GM19023 (cell line): ENCODE measurements at regions not wholly inside any gene's neighbourhood (a gene's known extent, or its start where the extent isn't known, plus 50 kb on each side); places are given as distances from the start of the nearest gene placed in this dataset.
A peak's percentile ranks its signal among the peaks of the same experiment; 100 is the strongest.
"Not testable (repeated sequence)": the region's sequence is repeated elsewhere in the genome, so short reads cannot be mapped to it uniquely, and the experiment has no call there.

Experiments
- ATAC-seq: cut with Tn5 transposase; IDR thresholded peaks from one replicate; pipeline ENCODE4 v1.9.1; 2021; ENCODE audit warnings: mild to moderate bottlenecking, moderate library complexity; ENCODE audit not compliant: unreplicated experiment

DNA sequence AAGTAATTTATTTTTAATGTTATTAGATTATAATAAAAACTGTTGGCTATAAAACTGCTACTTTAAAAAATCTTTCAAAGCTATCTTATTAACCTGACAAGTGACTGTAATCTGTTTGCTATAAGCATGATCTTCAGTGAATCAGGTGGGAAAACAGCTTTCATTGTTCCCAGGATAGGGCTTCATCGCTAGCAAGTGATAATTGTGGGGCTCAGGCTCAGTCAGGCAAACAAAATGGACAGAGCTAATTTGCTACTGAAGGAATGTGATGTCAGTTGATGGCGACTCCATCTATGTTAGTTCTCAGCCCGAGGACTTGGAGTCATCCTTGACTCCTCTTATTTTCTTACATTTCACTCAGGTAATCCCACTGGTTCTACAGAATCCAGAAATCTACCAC, 125.0 kb downstream of the RASSF10 start:
- ATAC-seq = no peak

DNA sequence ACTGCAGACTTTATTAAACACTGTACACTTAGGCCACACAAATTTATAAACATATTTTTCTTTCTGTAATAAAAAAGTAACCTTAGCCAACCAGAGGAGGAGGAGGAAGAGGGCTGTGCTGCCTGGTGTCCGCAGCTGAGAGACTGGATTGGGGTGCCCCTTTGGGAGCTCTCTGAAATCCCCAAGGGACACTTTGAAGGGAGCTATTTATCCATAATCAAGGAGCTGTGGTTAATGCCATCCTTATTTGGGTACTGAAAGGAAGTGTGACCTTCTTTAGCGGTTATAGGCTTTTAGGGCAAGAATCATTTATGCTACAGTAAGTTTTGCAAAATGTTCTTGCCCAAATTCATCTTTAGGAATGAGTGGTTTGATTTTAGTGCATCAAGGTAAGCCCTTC, 125.8 kb downstream of the RASSF10 start:
- no peak for ATAC-seq

DNA sequence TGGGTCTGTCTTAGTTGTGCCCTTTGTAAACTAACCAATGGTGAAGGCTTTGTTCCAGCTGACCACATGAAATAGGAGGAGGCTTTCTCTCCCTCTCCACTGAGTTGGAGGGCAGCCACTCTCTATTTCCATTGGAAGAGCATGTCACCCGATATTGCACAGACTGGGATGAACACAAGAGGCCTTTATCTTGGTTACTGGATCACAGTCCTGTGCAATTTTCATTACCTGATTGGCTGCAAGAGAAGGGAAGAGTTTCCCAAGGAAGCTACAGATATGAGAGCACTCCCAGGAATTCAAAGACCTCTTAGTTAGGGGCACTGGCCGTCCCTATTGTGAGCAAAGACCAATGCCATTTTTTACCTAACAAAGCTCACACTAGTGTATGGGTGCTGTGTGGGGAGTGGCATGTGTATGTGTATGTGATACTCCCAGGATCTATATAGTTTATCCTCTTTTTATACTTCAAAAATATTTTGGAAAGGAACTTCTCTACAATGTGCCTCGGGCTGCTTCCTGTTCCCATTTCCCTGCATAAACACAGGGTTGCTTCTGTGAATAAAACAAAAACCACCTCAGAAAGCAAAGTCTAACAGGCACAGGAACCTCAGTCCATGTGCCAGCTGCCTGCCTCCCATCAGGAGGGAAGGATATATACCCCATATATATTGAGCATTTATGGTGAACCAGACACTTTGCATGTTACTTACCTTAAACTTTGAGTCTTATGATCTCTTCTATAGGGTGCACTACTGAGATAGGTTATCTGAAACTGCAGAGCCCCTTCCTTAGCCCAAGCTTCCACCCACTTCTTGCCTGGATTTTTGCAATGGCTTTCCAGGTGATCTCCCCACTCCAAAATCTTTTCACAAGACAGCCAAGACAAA, 126.5 kb downstream of the RASSF10 start:
- ATAC-seq = no peak

DNA sequence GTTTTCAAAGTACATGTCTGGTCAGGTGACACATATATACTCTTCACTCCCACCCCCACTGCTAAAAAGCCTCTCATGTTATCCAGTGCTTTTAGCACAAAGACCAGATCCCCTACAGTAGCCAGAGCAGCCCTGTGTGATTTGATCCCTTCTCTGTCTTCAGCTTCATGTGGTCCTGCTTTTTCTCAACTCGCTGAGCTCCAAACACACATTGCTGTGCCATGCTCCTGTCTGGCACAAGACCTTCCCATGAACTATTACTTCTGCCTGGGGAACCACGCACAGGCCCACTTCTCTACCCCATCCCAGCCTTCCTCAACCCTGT, 127.1 kb downstream of the RASSF10 start:
- ATAC-seq = no peak

DNA sequence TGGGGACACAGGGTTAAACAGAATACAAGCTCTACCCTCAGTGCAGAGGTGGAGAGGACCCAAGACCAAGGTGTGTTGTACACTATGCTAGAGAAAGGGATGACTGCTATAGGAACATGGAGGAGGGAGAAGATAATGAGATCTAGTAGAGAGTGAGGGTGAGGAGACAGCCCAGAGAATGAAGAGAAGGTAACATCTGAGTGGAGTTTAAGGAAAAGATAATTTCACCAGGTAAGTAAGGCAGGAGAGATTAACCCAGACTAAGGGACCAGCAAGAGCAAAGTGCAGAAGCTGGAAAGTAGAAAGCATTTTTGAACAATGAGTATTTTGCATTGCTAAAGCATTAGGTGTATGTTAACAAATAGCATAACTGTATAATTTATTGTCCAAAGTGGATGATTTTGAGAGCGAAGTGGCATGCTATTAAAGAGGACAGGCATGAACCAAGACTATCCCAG, 128.8 kb downstream of the RASSF10 start:
- no peak for ATAC-seq

DNA sequence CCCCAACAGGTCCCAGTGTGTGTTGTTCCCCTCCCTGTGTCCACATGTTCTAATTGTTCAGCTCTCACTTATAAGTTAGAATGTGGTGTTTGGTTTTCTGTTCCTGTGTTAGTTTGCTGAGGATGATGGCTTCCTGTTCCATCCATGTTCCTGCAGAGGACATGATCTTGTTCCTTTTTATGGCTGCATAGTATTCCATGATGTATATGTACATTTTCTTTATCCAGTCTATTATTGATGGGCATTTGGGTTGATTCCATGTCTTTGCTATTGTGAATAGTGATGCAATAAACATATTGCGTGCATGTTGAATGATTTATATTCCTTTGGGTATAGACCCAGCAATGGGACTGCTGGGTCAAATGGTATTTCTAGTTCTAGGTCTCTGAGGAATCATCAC, 130.0 kb downstream of the RASSF10 start:
- ATAC-seq = not testable (repeated sequence)

DNA sequence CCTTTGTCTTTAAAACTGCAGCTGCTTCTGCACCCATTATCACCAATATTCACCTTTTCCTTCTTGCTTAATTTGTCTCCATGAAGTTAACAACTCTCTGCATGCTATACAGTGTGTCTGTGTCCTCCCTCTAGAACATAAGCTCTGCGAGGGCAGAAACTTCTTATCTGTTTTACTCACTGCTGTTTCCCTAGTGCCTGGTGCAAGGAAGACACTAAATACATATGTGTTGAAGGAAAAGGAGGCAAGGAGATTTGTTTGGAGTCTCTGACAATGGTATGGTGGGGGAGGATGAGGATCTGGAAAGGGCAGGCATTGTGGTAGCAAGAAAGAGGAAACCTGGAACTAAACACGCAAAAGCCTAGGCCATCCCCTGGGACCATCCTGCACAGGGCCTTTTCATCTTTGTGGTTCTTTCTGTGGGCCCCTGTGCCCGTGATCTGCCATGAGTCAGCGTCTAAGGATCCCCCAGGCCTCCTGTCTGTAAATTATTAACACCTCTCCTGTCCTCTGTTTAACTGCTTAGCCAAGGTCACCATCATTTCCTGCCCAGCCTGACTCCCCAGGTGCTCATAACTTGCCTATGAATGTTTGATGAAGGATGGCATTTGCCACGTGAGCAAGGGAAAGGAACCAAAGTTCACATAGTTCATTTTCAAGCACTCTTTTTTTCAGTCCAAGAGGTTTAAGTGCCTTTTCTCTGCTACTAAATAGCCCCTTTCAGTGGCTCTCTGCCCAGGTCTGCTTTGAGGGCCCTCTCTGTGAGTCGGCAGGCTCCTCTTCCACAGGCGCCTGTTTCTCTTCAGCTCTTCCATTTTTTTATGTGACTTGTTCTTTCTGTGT, 131.1 kb downstream of the RASSF10 start:
- ATAC-seq = peak; percentile 83

DNA sequence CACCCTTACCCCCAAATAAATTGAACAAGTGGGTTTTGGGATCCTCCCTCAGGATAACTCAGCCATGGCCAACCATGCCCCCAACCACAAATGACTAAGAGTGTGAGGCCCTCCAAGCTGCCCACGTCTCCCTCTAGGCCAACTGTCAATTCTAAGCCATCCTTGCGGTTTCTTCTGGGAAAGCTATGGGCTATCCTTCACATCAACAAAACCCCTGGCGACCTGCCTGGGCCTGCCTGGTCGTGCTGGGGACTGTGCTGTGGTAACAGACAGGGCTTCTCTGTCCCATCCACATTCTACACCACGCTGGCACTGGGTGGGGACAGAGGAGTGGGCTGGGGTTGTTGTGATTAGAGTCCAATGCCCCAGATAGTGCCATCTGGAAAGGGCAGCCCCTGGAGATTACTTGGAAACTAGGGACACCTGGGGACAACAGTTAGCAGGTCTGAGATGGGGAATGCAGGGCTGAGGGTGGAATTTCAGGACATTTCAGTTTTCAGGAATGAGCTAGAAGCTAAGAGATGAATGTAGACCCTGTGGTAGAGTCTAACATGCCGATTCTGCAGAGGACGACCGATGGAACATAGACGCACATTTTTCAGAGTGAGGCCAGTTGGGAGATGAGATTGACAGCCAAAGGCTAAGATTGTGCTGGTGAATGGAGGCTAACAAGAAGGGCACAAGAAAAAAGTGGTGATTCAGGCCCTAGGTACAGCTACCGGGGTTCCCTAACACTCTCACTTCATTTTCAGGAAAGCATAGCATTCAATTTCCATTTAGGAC, 131.9 kb downstream of the RASSF10 start:
- peak; percentile 12 for ATAC-seq

DNA sequence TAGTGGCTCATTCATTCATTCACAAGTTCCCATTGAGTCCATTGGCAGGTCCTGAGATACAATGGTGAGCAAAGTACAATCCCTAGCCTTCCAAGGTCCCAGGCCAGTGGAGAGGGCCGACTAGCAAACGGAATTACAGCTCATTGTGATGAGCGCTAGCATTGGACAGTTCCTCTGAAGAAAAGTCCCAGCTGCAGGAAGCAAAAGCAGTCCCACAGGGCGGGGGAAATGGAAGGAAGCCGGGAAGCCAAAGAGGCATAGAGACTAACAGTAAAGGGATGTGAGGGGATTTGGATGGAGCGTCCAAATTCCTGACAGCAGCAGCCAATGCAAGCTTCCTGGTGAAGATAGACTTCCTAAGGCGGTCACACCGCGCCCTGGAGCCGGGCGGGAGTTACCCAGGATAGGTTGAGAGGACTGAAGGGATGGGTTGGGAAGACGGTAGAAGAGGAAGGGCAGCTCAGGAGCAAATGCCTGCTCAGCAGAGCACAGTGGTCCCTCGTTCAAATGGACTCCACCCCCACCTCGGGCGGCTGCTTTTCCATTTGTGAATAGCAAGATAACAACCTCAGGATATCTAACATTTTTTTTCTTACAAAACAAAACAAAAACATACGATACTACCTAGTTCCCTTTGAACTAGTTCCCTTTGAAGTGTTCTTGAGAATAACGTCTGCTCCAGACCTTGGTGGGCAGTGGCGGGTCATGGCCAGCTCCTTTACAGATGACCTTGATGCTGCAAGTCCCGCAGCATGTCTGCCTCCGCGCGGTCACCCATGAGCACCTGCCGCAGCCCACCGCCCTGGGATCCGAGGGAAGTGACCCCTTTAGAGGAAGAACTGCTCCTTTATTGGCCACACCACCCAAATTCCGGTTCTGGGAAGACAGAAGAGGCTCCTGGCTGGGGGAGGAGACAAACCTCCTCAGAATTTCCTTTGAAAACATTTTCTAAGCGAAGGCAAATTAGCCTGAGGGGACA, 132.9 kb downstream of the RASSF10 start:
- no peak for ATAC-seq

DNA sequence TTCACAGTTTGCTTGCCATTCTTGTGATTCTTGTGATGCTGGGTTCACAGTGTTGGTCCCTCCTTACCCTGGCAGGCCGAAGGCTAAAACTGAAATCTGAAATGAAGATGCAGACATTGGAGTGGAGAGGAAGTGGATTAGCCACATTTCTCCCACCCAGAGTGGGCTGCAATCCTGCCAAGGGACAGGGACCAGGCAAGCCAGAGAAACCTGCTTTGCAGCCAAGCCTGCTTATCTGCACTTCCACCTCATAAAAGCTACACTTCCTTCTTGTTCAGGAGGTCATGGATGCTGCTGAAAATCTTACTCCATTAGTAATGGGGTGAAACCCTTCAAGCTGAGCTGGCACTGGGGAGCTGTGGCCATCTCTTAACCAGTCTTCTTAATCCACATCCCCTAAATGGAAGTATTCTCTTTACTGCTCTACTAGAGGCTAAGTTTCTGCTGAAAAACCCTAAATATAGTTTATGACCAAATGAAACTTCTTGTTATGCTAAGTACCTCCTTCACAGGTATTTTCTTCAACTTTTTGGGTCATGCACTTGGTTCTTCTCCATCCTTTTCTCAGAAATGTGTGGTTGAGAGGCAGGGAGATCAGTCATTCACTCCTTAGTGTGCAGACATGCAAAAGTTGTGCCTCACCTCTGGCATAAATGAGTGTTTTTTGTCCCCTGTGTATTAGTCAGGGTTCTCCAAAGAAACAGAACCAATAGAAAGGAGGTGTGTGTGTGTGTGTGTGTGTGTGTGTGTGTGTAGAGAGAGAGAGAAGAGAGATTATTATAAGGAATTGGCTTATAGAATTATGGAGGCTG, 133.9 kb upstream of the BMAL1 start:
- ATAC-seq = no peak

DNA sequence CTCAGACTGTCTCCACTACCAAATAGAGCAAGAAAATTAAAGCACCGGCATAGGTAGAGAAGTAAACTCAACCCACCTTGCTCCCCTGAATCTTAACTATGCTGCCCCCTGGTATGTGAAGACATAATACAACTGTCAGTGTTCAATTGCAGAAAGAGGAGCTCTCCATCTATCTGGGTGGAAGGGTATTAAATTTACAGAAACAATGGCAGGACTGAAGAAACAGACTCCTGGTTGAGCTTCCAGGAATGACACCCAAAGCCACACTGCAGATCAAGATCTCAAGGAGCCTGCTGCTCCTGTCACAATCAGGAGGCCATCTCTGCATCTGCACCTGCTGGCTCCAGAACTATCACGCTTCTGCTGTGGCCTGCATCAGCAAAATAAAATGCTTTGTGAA, 132.1 kb upstream of the BMAL1 start:
- no peak for ATAC-seq

DNA sequence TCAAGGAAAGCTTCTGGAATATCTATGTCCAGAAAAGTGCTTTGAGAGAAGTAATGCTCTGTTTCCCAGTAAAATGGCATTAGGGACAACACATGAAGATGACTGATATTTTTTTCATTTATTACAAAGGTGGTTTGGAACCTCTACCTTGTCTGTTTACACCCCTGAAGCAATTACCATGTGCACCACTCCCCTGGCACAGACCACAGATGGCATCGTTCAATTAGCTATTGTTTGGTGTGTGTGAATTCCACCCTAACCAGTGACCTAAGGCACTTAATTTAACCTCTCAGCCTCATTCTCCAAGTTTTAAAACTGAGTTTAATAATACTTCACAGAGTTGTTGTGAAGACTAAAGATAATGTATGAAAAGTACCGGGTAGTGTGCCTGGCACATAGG, 127.6 kb upstream of the BMAL1 start:
- ATAC-seq = no peak

DNA sequence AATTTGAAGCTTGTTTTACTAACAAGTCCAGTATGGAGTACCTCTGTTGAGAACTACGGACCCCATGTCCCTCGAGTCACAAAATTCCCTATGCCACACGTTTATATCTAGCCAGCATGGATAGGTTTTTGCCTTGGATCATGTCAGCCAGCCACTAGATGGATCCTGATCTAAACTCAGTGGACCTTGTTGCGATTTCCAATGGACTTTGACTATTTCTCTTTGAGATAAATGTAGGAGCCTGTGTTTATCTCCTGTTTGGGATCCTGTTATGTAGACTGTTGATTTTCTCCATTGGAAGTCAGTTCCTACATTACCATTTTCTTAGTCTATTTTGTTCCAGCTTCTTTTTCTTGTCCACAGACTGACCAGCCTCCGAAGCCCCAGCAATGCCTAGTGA, 127.1 kb upstream of the BMAL1 start:
- ATAC-seq = no peak

DNA sequence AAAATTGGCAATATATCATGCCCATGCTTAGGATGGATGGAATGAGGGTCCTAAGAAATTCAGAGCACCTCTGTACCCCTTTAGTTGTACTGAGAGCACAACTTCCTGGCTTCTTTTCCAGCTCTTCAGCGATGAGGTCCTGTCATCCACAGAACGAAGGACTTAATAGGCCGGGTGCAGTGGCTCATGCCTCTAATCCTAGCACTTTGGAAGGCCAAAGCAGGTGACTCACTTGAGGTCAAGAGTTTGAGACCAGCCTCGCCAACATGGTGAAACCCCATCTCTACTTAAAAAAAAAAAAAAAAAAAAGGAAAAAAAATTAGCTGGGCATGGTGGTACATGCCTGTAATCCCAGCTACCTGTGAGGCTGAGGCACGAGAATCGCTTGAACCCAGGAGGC, 125.3 kb upstream of the BMAL1 start:
- no peak for ATAC-seq

DNA sequence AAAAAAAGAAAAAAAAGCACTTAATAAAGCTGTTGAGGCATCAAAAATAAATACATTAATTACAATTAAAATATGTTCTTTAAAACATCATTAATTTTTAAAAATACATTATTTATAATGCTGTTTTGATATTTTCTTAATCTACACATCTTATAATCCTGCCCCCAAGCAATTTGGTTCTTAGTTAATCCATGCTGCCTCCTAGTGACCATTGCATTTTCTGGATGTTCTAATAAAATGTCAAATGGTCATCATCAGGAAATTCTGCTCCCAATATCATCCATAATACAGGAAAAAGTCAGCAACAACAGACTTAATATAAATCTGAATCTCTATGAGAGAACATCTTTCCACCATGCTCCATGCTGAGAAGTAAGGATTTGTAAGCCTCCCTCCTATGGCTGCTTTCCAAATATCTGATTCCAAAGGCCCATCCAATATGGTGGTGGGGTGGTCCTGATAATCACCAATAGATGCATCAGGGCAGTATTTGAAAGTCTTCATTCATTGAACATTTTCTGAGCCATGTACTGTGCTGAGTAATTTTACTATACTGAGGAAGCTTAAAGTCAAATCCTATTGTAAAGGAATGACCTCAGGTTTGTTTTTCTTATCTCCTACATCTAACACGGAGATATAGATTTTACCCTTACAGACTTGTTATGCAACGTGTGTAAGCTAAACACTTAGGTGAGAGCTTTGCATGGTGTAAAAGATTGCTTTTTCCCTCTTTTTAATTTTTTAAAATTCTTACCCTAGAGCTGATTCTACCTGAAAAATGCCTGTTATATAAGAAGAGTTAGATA, 124.7 kb upstream of the BMAL1 start:
- no peak for ATAC-seq

DNA sequence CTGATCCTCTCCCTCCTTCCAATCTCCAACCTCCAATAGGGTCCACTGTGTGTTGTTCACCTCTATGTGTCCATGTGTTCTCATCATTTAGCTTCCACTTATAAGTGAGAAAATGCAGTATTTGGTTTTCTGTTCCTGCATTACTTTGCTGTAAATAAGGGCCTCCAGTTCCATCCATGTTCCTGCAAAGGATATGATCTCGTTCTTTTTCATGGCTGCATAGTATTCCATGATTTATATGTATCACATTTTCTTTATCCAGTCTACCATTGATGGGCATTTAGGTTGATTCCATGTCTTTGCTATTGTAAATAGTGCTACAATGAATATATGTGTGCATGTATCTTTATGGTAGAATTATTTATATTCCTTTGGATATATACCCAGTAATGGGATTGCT, 123.2 kb upstream of the BMAL1 start:
- ATAC-seq = not testable (repeated sequence)

DNA sequence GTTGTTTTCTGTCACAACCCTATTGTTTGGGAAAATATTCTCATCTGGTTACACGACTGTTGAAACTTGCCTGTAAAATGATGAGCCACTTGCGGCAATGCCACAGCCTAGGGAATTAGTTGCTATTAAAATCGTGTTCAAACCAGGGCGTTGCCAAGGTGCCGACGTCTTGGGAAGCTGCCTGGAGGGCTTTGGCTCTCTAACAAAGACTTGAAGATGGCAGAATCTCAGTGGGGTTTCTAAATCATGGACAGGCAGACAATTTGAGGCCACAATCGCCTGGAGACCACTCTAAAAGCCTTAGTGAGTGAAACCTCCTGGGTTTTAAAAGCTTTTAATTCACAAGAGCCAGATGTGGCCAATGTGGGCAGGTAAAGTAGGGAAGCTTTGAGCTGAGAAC, 117.2 kb upstream of the BMAL1 start:
- ATAC-seq = no peak

DNA sequence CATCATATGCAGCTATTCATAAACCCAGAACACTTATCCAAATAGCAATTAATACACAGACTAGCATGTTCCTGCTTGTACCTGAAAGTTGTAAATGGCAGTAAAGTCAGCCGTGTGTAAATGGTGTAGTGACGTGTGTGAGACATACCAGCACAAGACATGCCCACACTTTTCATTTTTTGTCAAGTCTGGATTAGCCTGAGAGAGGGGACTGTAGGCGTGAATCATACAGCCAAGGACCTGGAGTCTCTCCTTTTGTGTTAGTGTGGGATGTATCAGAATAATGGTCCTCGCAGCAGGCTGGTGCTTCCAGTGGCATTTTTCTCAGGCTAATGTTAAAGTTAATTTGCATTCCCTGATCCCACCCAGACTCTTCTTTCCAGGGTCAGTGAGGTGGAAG, 116.8 kb upstream of the BMAL1 start:
- ATAC-seq = no peak

DNA sequence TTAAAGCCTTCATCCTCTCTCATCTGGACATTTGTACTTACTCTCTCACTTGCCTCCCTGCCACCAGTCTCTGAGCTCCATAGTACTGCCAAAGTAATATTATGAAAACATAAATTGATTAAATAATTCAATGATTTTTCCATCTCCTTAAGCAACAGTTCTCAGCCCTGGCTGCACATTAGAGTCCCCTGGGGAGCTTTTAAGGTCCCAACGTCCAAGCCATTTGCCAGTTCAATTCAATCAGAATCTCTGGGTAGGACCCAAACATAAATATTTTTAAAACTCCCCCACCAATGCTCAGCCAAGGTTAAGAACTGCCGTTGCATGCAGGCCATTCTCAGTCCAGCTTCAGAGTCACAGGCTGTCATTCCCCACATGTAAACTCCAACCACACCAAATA, 114.4 kb upstream of the BMAL1 start:
- ATAC-seq = no peak
